ENCODE measurements at regions not wholly inside any gene's neighbourhood (a gene's known extent, or its start where the extent isn't known, plus 50 kb on each side); places are given as distances from the start of the nearest gene placed in this dataset.

DNA sequence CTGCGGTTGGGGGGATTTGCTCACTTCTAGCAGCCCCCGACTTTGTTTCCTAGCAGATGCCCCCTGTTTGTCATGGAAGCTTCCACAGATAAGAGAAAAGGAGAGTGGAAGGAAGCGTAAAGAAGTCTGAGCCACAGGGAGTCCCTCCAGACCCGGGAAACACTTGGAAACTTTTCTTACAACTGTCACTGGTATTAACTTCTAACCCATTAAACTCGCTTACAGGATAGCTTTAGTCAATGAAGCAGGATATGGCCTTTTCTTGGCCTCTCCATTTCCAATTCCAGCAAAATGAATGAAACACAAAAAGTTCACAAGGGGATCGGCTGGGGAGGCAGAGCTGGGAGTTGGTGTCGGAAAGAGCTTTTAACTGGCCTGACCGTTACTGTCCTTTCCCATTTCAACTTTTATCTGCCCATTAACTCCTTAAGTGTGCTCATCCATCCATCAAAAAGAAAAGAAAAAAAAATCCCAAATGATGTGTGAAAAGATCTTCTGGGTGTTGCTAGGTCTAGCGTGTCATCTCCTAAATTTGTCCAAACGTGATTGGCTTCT is 231.9 kb upstream of the ARGLU1 start:
- peaks cover 64% of the 10 kb centered on the region for H3K4me1 Mint-ChIP-seq
- DNase-seq (ENCODE audit: low spot score) (no peak), ATAC-seq (no peak)
- peak; percentile 91 for TF ChIP-seq ZNF121 (CRISPR knock-in tag; IDR thresholded peaks at IDR 0.05)
- TF ChIP-seq EMX1 (CRISPR knock-in tag; IDR thresholded peaks at IDR 0.05): no peak
- no peak for TF ChIP-seq KAT7 (CRISPR knock-in tag; IDR thresholded peaks at IDR 0.05; ENCODE audit: borderline replicate concordance)
- no peaks in the 10 kb centered on the region for H3K9me3 Mint-ChIP-seq
- ChIA-PET POLR2A (no interaction called here), CTCF (interaction anchor here (0.6 kb wide), 1 partner anchor 86 kb away, joined by 3 read pairs; no protein-coding TSS in a partner anchor)
- no peaks in the 10 kb centered on the region for H3K36me3 Mint-ChIP-seq
- H3K27ac Mint-ChIP-seq: peak overlapping the region; percentile 72
- H3K4me3 Mint-ChIP-seq: no peak overlapping the region
- peaks cover 44% of the 10 kb centered on the region for H3K27me3 Mint-ChIP-seq (ENCODE audit: low read depth)

- TF ChIP-seq AR (CRISPR knock-in tag; IDR thresholded peaks at IDR 0.05) (peak; percentile 49; the same call in 1 of the 2 replicates), ERG (CRISPR knock-in tag; IDR thresholded peaks at IDR 0.05) (no peak), PRRX2 (CRISPR knock-in tag; IDR thresholded peaks at IDR 0.05) (no peak), ZNF121 (CRISPR knock-in tag; IDR thresholded peaks at IDR 0.05) (peak; percentile 69; the same call in 1 of the 2 replicates), FOXJ3 (CRISPR knock-in tag; IDR thresholded peaks at IDR 0.05; ENCODE audit: borderline replicate concordance) (no peak), ZNF396 (CRISPR knock-in tag; IDR thresholded peaks at IDR 0.05; ENCODE audit: borderline replicate concordance) (peak; percentile 81; the same call in 1 of the 2 replicates)
- TF ChIP-seq, protein P1, sequence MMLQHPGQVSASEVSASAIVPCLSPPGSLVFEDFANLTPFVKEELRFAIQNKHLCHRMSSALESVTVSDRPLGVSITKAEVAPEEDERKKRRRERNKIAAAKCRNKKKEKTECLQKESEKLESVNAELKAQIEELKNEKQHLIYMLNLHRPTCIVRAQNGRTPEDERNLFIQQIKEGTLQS (CRISPR knock-in tag; conservative IDR thresholded peaks at IDR 0.05): no peak
- peak overlapping the region; percentile 100 for H3K27ac Mint-ChIP-seq
- 0 out of 2 replicates have a peak, but pooled peaks cover 3% of the 10 kb centered on the region for H3K9me3 Mint-ChIP-seq
- ATAC-seq (no peak), DNase-seq (ENCODE audit: low spot score) (peak; percentile 54)
- H3K27me3 Mint-ChIP-seq (ENCODE audit: low read depth): peaks cover 55% of the 10 kb centered on the region
- POLR2A ChIA-PET: interaction anchor here (0.6 to 2.1 kb wide), 6 partner anchors 19 to 1837 kb away, joined by 3 to 6 read pairs (median 4); partner anchors contain the start of genes ARGLU1 and EFNB2
- peaks cover 54% of the 10 kb centered on the region for H3K4me1 Mint-ChIP-seq
- H3K36me3 Mint-ChIP-seq: no peaks in the 10 kb centered on the region
- H3K4me3 Mint-ChIP-seq: peak overlapping the region; percentile 64
- CTCF ChIA-PET: interaction anchor here (0.7 to 1.3 kb wide), 6 partner anchors 18 to 406 kb away, joined by 3 to 4 read pairs (median 3); partner anchors contain the start of gene ARGLU1
Observed at GRCh38 chr13:106797081-106797640, 229.2 kb upstream of the ARGLU1 start.

DNA sequence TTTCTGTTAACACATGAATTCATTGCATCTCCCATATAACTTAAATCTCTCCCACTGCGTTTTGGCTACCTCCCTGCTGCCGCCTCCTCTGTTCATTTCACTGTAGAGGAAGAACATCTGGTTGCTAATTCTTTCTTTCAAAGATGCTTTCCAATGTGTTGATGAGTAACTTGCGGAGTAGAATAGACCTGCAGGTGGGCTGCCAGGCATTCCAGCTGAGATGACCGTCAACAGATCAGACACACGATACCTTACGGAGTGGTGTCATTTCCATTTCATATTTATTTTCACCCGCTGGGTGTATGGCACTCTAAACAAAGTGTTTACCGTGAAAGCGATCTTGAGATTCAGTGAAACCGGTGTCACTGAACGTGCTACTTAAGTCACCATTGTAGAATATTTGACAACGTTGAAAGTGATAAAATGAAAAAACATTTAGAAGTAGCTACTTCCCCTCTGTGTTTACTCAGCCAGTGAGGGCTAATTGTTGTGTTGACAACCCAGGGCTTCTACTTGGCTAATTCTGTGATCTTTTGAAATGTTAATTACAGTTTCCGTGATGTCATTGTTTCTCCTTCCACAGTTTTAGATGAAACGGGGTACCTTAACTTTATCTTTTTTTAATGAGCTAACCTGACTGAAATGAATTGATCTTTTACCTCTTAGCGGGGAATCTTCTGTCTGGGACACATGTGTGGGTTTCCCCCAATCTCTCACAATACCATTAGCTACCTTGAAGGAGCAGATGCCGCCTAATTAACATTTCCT is 228.5 kb upstream of the ARGLU1 start:
- Mint-ChIP-seq H3K27ac (peak overlapping the region; percentile 100), H3K4me3 (peak overlapping the region; percentile 64), H3K4me1 (peaks cover 51% of the 10 kb centered on the region), H3K9me3 (0 out of 2 replicates have a peak, but pooled peaks cover 3% of the 10 kb centered on the region), H3K27me3 (ENCODE audit: low read depth) (peaks cover 52% of the 10 kb centered on the region), H3K36me3 (no peaks in the 10 kb centered on the region)
- CTCF ChIA-PET: interaction anchor here (0.6 to 1.3 kb wide), 7 partner anchors 19 to 407 kb away, joined by 3 to 4 read pairs (median 3); partner anchors contain the start of gene ARGLU1
- DNase-seq (ENCODE audit: low spot score): peak; percentile 67
- ATAC-seq: peak; percentile 80
- POLR2A ChIA-PET: interaction anchor here (0.6 to 2.1 kb wide), 6 partner anchors 19 to 1836 kb away, joined by 3 to 6 read pairs (median 4); partner anchors contain the start of genes ARGLU1 and EFNB2
- TF ChIP-seq, protein P2, sequence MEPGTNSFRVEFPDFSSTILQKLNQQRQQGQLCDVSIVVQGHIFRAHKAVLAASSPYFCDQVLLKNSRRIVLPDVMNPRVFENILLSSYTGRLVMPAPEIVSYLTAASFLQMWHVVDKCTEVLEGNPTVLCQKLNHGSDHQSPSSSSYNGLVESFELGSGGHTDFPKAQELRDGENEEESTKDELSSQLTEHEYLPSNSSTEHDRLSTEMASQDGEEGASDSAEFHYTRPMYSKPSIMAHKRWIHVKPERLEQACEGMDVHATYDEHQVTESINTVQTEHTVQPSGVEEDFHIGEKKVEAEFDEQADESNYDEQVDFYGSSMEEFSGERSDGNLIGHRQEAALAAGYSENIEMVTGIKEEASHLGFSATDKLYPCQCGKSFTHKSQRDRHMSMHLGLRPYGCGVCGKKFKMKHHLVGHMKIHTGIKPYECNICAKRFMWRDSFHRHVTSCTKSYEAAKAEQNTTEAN (CRISPR knock-in tag; IDR thresholded peaks at IDR 0.05): 0 out of 2 replicates have a peak, but pooled peaks have one; percentile 31
- no peak for TF ChIP-seq NR2C2 (CRISPR knock-in tag; IDR thresholded peaks at IDR 0.05)
- 0 out of 2 replicates have a peak, but pooled peaks have one; percentile 12 for TF ChIP-seq ETV6 (CRISPR knock-in tag; IDR thresholded peaks at IDR 0.05)
- TF ChIP-seq, protein P3, sequence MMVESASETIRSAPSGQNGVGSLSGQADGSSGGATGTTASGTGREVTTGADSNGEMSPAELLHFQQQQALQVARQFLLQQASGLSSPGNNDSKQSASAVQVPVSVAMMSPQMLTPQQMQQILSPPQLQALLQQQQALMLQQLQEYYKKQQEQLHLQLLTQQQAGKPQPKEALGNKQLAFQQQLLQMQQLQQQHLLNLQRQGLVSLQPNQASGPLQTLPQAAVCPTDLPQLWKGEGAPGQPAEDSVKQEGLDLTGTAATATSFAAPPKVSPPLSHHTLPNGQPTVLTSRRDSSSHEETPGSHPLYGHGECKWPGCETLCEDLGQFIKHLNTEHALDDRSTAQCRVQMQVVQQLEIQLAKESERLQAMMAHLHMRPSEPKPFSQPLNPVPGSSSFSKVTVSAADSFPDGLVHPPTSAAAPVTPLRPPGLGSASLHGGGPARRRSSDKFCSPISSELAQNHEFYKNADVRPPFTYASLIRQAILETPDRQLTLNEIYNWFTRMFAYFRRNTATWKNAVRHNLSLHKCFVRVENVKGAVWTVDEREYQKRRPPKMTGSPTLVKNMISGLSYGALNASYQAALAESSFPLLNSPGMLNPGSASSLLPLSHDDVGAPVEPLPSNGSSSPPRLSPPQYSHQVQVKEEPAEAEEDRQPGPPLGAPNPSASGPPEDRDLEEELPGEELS (CRISPR knock-in tag; IDR thresholded peaks at IDR 0.05): peak; percentile 92; the same call in 1 of the 2 replicates
- TF ChIP-seq ZNF423 (CRISPR knock-in tag; IDR thresholded peaks at IDR 0.05): 0 out of 2 replicates have a peak, but pooled peaks have one; percentile 6
- TF ChIP-seq FOXK1 (CRISPR knock-in tag; IDR thresholded peaks at IDR 0.05): peak; percentile 75; the same call in 1 of the 2 replicates
- TF ChIP-seq TEAD1 (CRISPR knock-in tag; IDR thresholded peaks at IDR 0.05): peak; percentile 87; the same call in 1 of the 2 replicates
- TF ChIP-seq FOXJ3 (CRISPR knock-in tag; IDR thresholded peaks at IDR 0.05; ENCODE audit: borderline replicate concordance): 0 out of 2 replicates have a peak, but pooled peaks have one; percentile 29
- peak; percentile 19; the same call in 1 of the 2 replicates for TF ChIP-seq CREM (CRISPR knock-in tag; IDR thresholded peaks at IDR 0.05)
